H1 (cell line): ENCODE measurements at regions not wholly inside any gene's neighbourhood (a gene's known extent, or its start where the extent isn't known, plus 50 kb on each side); places are given as distances from the start of the nearest gene placed in this dataset.

ENCODE experiments used
- CTCF ChIA-PET: fragments of 300-600 bp; sonication (Branson Sonifier 250); formaldehyde crosslinking; loops from one replicate; lab custom pipeline; 2021; ENCODE audit not compliant: partially characterized antibody; lab: Charles Lee
- POLR2A ChIA-PET: fragments of 300-600 bp; sonication (Branson Sonifier 250); formaldehyde crosslinking; loops from one replicate; lab custom pipeline; 2021; ENCODE audit warnings: inconsistent platforms; ENCODE audit not compliant: partially characterized antibody; lab: Charles Lee
- DNase-seq, 2 experiments: peaks; one replicate each; pipeline versions ENCODE4 v3.0.0 to v3.0.0-alpha.2; 2010 to 2022; ENCODE audit warnings: low spot score in 2 of 2, low read depth in 1 of 2, mixed read lengths in 1 of 2
- FAIRE-seq: peaks from 2 replicates; lab custom pipeline; 2011; peaks lifted over from hg19 to GRCh38; lab: Jason Lieb, UNC
- H2AFZ ChIP-seq: 2 replicates; pipeline ENCODE4 v1.8.1; 2012; ENCODE audit warnings: low read length, inconsistent platforms
- H2AK5ac ChIP-seq: 2 replicates; pipeline ENCODE4 v1.6.1; 2013; ENCODE audit warnings: low read depth, low read length
- H2BK120ac ChIP-seq: replicated peaks from 2 replicates; pipeline ENCODE3; 2013; ENCODE audit warnings: low read depth, low read length, inconsistent platforms
- H2BK12ac ChIP-seq: 2 replicates; pipeline ENCODE4 v1.6.1; 2013; ENCODE audit warnings: low read depth, low read length
- H2BK15ac ChIP-seq: 2 replicates; pipeline ENCODE4 v1.6.1; 2013; ENCODE audit warnings: low read length
- H2BK20ac ChIP-seq: 2 replicates; pipeline ENCODE4 v1.6.1; 2013; ENCODE audit warnings: low read length
- H2BK5ac ChIP-seq: 2 replicates; pipeline ENCODE4 v1.6.1; 2013; ENCODE audit warnings: low read depth, low read length
- H3K14ac ChIP-seq: 2 replicates; pipeline ENCODE4 v1.6.1; 2013; ENCODE audit warnings: inconsistent platforms; ENCODE audit not compliant: insufficient read length
- H3K18ac ChIP-seq: 2 replicates; pipeline ENCODE4 v1.6.1; 2013; ENCODE audit warnings: low read length; ENCODE audit errors: extremely low read depth
- H3K23ac ChIP-seq: 2 replicates; pipeline ENCODE4 v1.6.1; 2013; ENCODE audit warnings: inconsistent platforms; ENCODE audit not compliant: insufficient read length
- H3K23me2 ChIP-seq: 2 replicates; pipeline ENCODE4 v1.6.1; 2013; ENCODE audit warnings: low read depth, low read length
- H3K27ac ChIP-seq: 2 replicates; pipeline ENCODE4 v1.6.1; 2011; ENCODE audit warnings: low read depth, low read length, inconsistent platforms
- H3K27me3 ChIP-seq, 4 experiments: replicated peaks in 1 of 4; 1 replicate in 1 of 4; 2 replicates in 3 of 4; pipeline versions ENCODE4 v1.6.1 to v1.8.1; 2011 to 2013; ENCODE audit warnings: low read length in 3 of 4, mild to moderate bottlenecking in 3 of 4, inconsistent platforms in 2 of 4, mixed read lengths in 2 of 4, moderate library complexity in 1 of 4; ENCODE audit not compliant: control insufficient read depth in 3 of 4, insufficient read depth in 3 of 4; ENCODE audit errors: extremely low read depth in 1 of 4
- H3K36me3 ChIP-seq, 4 experiments: 2 replicates each; pipeline versions ENCODE4 v1.6.1 to v1.8.1; 2011 to 2013; ENCODE audit warnings: mild to moderate bottlenecking in 4 of 4, low read length in 3 of 4, moderate library complexity in 2 of 4, control low read depth in 1 of 4, inconsistent platforms in 1 of 4; ENCODE audit not compliant: insufficient read depth in 4 of 4, control insufficient read depth in 2 of 4
- H3K4ac ChIP-seq: replicated peaks from 2 replicates; pipeline ENCODE3; 2013; ENCODE audit warnings: low read length, low read depth, mixed read lengths, inconsistent platforms; ENCODE audit not compliant: insufficient read length
- H3K4me1 ChIP-seq, 4 experiments: replicated peaks in 1 of 4; 1 replicate in 1 of 4; 2 replicates in 3 of 4; pipeline versions ENCODE4 v1.6.1 to v1.8.1; 2011 to 2013; ENCODE audit warnings: low read length in 3 of 4, inconsistent platforms in 2 of 4, mixed read lengths in 1 of 4; ENCODE audit not compliant: insufficient read depth in 4 of 4, control insufficient read depth in 3 of 4
- H3K4me2 ChIP-seq, 2 experiments: 2 replicates each; pipeline versions ENCODE4 v1.6.1 to v1.8.1; 2011 to 2013; ENCODE audit warnings: low read depth in 2 of 2, low read length in 2 of 2, control low read depth in 1 of 2, inconsistent platforms in 1 of 2, mild to moderate bottlenecking in 1 of 2; ENCODE audit not compliant: insufficient read depth in 1 of 2
- H3K4me3 ChIP-seq, 4 experiments: fragments of 200-600, 300-600 bp in 1 of 4; sonication (generic), shearing (Covaris generic), sonication (Bioruptor Twin) in 1 of 4; 2 replicates each; pipeline versions ENCODE4 v1.5.1 to v1.8.1; 2011 to 2016; ENCODE audit warnings: low read length in 4 of 4, low read depth in 3 of 4, control low read depth in 2 of 4, inconsistent platforms in 2 of 4, mild to moderate bottlenecking in 2 of 4, mixed read lengths in 1 of 4, moderate library complexity in 1 of 4; ENCODE audit not compliant: insufficient read depth in 2 of 4; ENCODE audit errors: extremely low read depth in 1 of 4
- H3K56ac ChIP-seq: replicated peaks from 2 replicates; pipeline ENCODE3; 2013; ENCODE audit warnings: low read depth, mild to moderate bottlenecking, mixed read lengths, low read length, inconsistent platforms; ENCODE audit not compliant: insufficient read length
- H3K79me1 ChIP-seq: 2 replicates; pipeline ENCODE4 v1.6.1; 2013; ENCODE audit warnings: low read depth, low read length, control low read depth
- H3K79me2 ChIP-seq, 2 experiments: 2 replicates each; pipeline versions ENCODE4 v1.6.1 to v1.8.1; 2012 to 2013; ENCODE audit warnings: low read length in 2 of 2, mild to moderate bottlenecking in 2 of 2, inconsistent platforms in 1 of 2; ENCODE audit not compliant: insufficient read depth in 2 of 2, control insufficient read depth in 1 of 2
- H3K9ac ChIP-seq, 4 experiments: replicated peaks in 1 of 4; 1 replicate in 1 of 4; 2 replicates in 3 of 4; pipeline versions ENCODE4 v1.6.1 to v1.8.1; 2011 to 2013; ENCODE audit warnings: low read depth in 3 of 4, low read length in 3 of 4, control low read depth in 2 of 4, mild to moderate bottlenecking in 2 of 4, moderate library complexity in 2 of 4, inconsistent platforms in 1 of 4; ENCODE audit errors: extremely low read depth in 1 of 4
- H3K9me3 ChIP-seq, 2 experiments: 2 replicates each; pipeline versions ENCODE4 v1.6.1 to v1.8.1; 2012 to 2013; ENCODE audit warnings: mild to moderate bottlenecking in 2 of 2, moderate library complexity in 2 of 2, control low read depth in 1 of 2, inconsistent platforms in 1 of 2, low read depth in 1 of 2, low read length in 1 of 2, mixed read lengths in 1 of 2; ENCODE audit not compliant: insufficient read depth in 2 of 2
- H4K20me1 ChIP-seq, 2 experiments: replicated peaks in 1 of 2; 2 replicates each; pipeline versions ENCODE3 to v1.8.1; 2011 to 2013; ENCODE audit warnings: inconsistent platforms in 2 of 2, low read length in 2 of 2, mild to moderate bottlenecking in 1 of 2; ENCODE audit not compliant: insufficient read depth in 2 of 2, control insufficient read depth in 1 of 2
- H4K5ac ChIP-seq: 2 replicates; pipeline ENCODE4 v1.6.1; 2013; ENCODE audit warnings: low read length, low read depth, mixed read lengths, inconsistent platforms; ENCODE audit not compliant: insufficient read length
- H4K8ac ChIP-seq: 2 replicates; pipeline ENCODE4 v1.8.0; 2013; ENCODE audit warnings: mild to moderate bottlenecking, moderate library complexity, low read length, inconsistent platforms; ENCODE audit not compliant: insufficient read depth; ENCODE audit errors: extremely low read depth
- H4K91ac ChIP-seq: replicated peaks from 2 replicates; pipeline ENCODE3; 2013; ENCODE audit warnings: low read length, mixed read lengths, inconsistent platforms; ENCODE audit not compliant: insufficient read length
- CBX5 ChIP-seq: fragments of 300-800, 300-1000 bp; sonication (generic); IDR thresholded peaks from 2 replicates; pipeline ENCODE4 v1.7.1; 2016; ENCODE audit warnings: antibody characterized with exemption, low read length, low read depth
- CBX8 ChIP-seq: fragments of 300-800, 300-1000 bp; sonication (generic); IDR thresholded peaks from 2 replicates; pipeline ENCODE4 v1.7.1; 2016; ENCODE audit warnings: low read depth, low read length, borderline replicate concordance
- CHD2 ChIP-seq: IDR thresholded peaks from 2 replicates; pipeline ENCODE4 v1.6.1; 2012; ENCODE audit warnings: low read length, improper control_type of control experiment
- HDAC6 ChIP-seq: IDR thresholded peaks from one replicate; pipeline ENCODE4 v1.7.1; 2012; ENCODE audit warnings: low read depth, mild to moderate bottlenecking, inconsistent platforms, low read length, moderate library complexity
- JUND ChIP-seq: IDR thresholded peaks from 2 replicates; pipeline ENCODE4 v1.6.1; 2011; ENCODE audit warnings: mild to moderate bottlenecking, improper control_type of control experiment, low read length
- RFX5 ChIP-seq: IDR thresholded peaks from 2 replicates; pipeline ENCODE4 v1.6.1; 2011; ENCODE audit warnings: low read depth, low read length, improper control_type of control experiment, borderline replicate concordance
- SIRT6 ChIP-seq: IDR thresholded peaks from one replicate; pipeline ENCODE4 v1.7.1; 2012; ENCODE audit warnings: low read length, inconsistent platforms
- TAF1 ChIP-seq: IDR thresholded peaks from 2 replicates; pipeline ENCODE4 v1.6.1; 2011; ENCODE audit warnings: mild to moderate bottlenecking, low read depth, low read length
- TEAD4 ChIP-seq: IDR thresholded peaks from 2 replicates; pipeline ENCODE4 v1.6.1; 2012; ENCODE audit warnings: low read depth, low read length, inconsistent platforms, mixed read lengths
- WGBS, 2 experiments: shearing (Covaris generic) in 1 of 2; methylation state at CpG; one replicate each; pipeline versions ENCODE4 v1.1.6 to v1.1.7; 2013 to 2015; ENCODE audit warnings: low lambda C conversion rate in 2 of 2, mixed read lengths in 2 of 2, inconsistent platforms in 1 of 2, low coverage in 1 of 2, missing lambda C conversion rate in 1 of 2; ENCODE audit not compliant: insufficient replicate concordance in 2 of 2, insufficient coverage in 1 of 2, insufficient read length in 1 of 2; ENCODE audit errors: extremely low coverage in 1 of 2, missing lambda C conversion rate in 1 of 2; 5-methylcytosine and 5-hydroxymethylcytosine counted together

- Histone ChIP-seq H3K4ac (no peak overlapping the region), H3K27ac (no peak overlapping the region), H3K4me1 (no peaks in the 10 kb centered on the region), H3K79me1 (no peaks in the 10 kb centered on the region), H3K18ac (no peak overlapping the region), H3K4me3 (no peak overlapping the region), H3K4me2 (no peak overlapping the region), H3K36me3 (no peaks in the 10 kb centered on the region), H2AK5ac (no peak overlapping the region), H3K14ac (no peak overlapping the region), H3K79me2 (no peaks in the 10 kb centered on the region), H3K27me3 (no peaks in the 10 kb centered on the region), H3K23ac (no peak overlapping the region), H3K23me2 (no peaks in the 10 kb centered on the region), H2BK20ac (no peak overlapping the region), H2BK5ac (no peak overlapping the region), H4K8ac (no peak overlapping the region), H3K56ac (no peak overlapping the region), H4K20me1 (no peaks in the 10 kb centered on the region), H4K91ac (no peak overlapping the region), H2BK120ac (no peak overlapping the region), H4K5ac (no peak overlapping the region), H2BK15ac (no peak overlapping the region), H2BK12ac (no peak overlapping the region), H3K9me3 (no peaks in the 10 kb centered on the region), H3K9ac (no peak overlapping the region), H2AFZ (no peak overlapping the region)
- TF ChIP-seq CBX5 (no peak), TEAD4 (no peak), HDAC6 (no peak), CBX8 (no peak), SIRT6 (no peak), CHD2 (no peak), JUND (no peak), TAF1 (no peak), RFX5 (no peak)
- WGBS, 2 experiments, result 100% methylated on average over 1 of the region's 1 CpG; no CpG with 5 or more reads in 1 of the 2 experiments
- DNase-seq (no peak), FAIRE-seq (no peak)
- POLR2A ChIA-PET, result interaction anchor here (0.7 kb wide), 1 partner anchor 386 kb away, joined by 3 read pairs; no protein-coding TSS in a partner anchor
- CTCF ChIA-PET, result no interaction called here
These were observed 817.9 kb downstream of the DNAJB9 start for GRCh38 chr7:109387530-109387929.
